ENCODE measurements at regions not wholly inside any gene's neighbourhood (a gene's known extent, or its start where the extent isn't known, plus 50 kb on each side); places are given as distances from the start of the nearest gene placed in this dataset.

GRCh38 chr11:19328586-19329311, 88.0 kb upstream of the E2F8 start:
- Histone ChIP-seq H3K27ac (no peak overlapping the region), H3K36me3 (no peaks in the 10 kb centered on the region), H3K27me3 (peaks cover 0 to 23% (median 0%) of the 10 kb centered on the region in 4 donors), H3K9me3 (no peaks in the 10 kb centered on the region), H3K4me3 (no peak overlapping the region), H3K4me1 (no peaks in the 10 kb centered on the region)
- intact Hi-C loops (cut with DNase I) = no loop called here
- TF ChIP-seq POLR2A (IDR thresholded peaks at IDR 0.05) = no peak
- no peak for TF ChIP-seq CTCF (IDR thresholded peaks at IDR 0.05)
- WGBS, 2 donors = 71 to 84% methylated on average over 4 to 6 of the region's 8 CpGs
- DNase-seq = no peak

GRCh38 chr11:19327280-19327679, 86.5 kb upstream of the E2F8 start:
- Histone ChIP-seq H3K27me3 (peaks cover 0 to 28% (median 0%) of the 10 kb centered on the region in 4 donors), H3K4me3 (no peak overlapping the region), H3K9me3 (no peaks in the 10 kb centered on the region), H3K4me1 (no peaks in the 10 kb centered on the region), H3K36me3 (no peaks in the 10 kb centered on the region), H3K27ac (no peak overlapping the region)
- WGBS, 2 donors = 46 to 65% methylated on average over 3 of the region's 3 CpGs
- TF ChIP-seq POLR2A (IDR thresholded peaks at IDR 0.05) (no peak), CTCF (IDR thresholded peaks at IDR 0.05) (no peak)
- no peak for DNase-seq
- intact Hi-C loops (cut with DNase I) = no loop called here

- intact Hi-C loops (cut with DNase I) = no loop called here
- 100% methylated on average over 1 of the region's 1 CpG; no CpG with 5 or more reads in 1 of the 2 donors for WGBS, 2 donors
- H3K27me3 ChIP-seq = peaks cover 0 to 29% (median 0%) of the 10 kb centered on the region in 4 donors
- TF ChIP-seq POLR2A (IDR thresholded peaks at IDR 0.05) = no peak
- no peak for TF ChIP-seq CTCF (IDR thresholded peaks at IDR 0.05)
- no peaks in the 10 kb centered on the region for H3K9me3 ChIP-seq
- H3K4me1 ChIP-seq = no peaks in the 10 kb centered on the region
- H3K27ac ChIP-seq = no peak overlapping the region
- no peaks in the 10 kb centered on the region for H3K36me3 ChIP-seq
- H3K4me3 ChIP-seq = no peak overlapping the region
- no peak for DNase-seq
Observed at GRCh38 chr11:19326499-19326898, 85.8 kb upstream of the E2F8 start.

GRCh38 chr11:19323502-19323901, 82.8 kb upstream of the E2F8 start:
- peaks cover 0 to 9% (median 0%) of the 10 kb centered on the region in 3 donors for H3K4me1 ChIP-seq
- TF ChIP-seq CTCF (IDR thresholded peaks at IDR 0.05) (no peak), POLR2A (IDR thresholded peaks at IDR 0.05) (no peak)
- no peaks in the 10 kb centered on the region for H3K36me3 ChIP-seq
- H3K27me3 ChIP-seq = peaks cover 0 to 31% (median 0%) of the 10 kb centered on the region in 4 donors
- H3K9me3 ChIP-seq = no peaks in the 10 kb centered on the region
- no peak overlapping the region for H3K27ac ChIP-seq
- intact Hi-C loops (cut with DNase I) = no loop called here
- H3K4me3 ChIP-seq = no peak overlapping the region
- DNase-seq = no peak

- intact Hi-C loops (cut with DNase I) = no loop called here
- Histone ChIP-seq H3K4me3 (no peak overlapping the region), H3K36me3 (no peaks in the 10 kb centered on the region), H3K27me3 (peaks cover 0 to 31% (median 0%) of the 10 kb centered on the region in 4 donors), H3K27ac (no peak overlapping the region), H3K9me3 (no peaks in the 10 kb centered on the region), H3K4me1 (peaks cover 0 to 19% (median 7%) of the 10 kb centered on the region in 3 donors)
- TF ChIP-seq CTCF (IDR thresholded peaks at IDR 0.05) (no peak), POLR2A (IDR thresholded peaks at IDR 0.05) (no peak)
- WGBS, 2 donors = 60 to 78% methylated on average over 2 of the region's 2 CpGs
- no peak for DNase-seq
Observed at GRCh38 chr11:19321351-19321750, 80.6 kb upstream of the E2F8 start.

Measured in esophagus squamous epithelium (tissue), 5 donors.